ENCODE measurements at regions not wholly inside any gene's neighbourhood (a gene's known extent, or its start where the extent isn't known, plus 50 kb on each side); places are given as distances from the start of the nearest gene placed in this dataset.

DNA sequence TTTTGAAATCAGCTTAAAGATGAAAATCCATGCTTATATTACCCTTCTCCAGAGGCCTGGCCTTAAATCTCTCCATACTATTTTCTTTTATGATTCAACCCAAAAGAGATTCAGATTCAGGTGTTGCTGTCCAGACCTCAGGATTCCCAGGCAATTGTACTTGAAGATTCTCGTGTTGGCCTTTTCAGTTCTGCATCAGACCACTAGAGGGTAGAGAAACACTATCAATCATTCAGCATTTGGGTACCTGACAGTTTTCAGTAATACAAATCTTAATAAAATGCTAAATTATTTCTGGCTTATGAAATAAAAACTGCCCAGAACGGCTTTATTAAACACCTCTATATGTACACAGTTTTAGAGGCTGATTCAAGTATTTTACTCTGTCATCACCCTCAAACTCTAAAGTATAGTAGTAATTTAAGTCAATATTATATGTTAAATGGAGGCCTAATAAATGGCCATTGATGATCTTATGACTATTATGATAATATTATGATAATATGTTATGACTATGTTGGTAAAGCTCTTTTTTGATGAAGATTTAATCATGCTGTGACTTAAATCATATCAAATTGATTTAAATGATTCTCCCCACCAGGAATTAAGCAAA, 301.1 kb downstream of the DUSP6 start:
- TF ChIP-seq, protein P1, sequence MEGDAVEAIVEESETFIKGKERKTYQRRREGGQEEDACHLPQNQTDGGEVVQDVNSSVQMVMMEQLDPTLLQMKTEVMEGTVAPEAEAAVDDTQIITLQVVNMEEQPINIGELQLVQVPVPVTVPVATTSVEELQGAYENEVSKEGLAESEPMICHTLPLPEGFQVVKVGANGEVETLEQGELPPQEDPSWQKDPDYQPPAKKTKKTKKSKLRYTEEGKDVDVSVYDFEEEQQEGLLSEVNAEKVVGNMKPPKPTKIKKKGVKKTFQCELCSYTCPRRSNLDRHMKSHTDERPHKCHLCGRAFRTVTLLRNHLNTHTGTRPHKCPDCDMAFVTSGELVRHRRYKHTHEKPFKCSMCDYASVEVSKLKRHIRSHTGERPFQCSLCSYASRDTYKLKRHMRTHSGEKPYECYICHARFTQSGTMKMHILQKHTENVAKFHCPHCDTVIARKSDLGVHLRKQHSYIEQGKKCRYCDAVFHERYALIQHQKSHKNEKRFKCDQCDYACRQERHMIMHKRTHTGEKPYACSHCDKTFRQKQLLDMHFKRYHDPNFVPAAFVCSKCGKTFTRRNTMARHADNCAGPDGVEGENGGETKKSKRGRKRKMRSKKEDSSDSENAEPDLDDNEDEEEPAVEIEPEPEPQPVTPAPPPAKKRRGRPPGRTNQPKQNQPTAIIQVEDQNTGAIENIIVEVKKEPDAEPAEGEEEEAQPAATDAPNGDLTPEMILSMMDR (IDR thresholded peaks at IDR 0.05), result peak; percentile 84 to 94 (median 89)
- TF ChIP-seq EP300 (IDR thresholded peaks at IDR 0.05), result no peak
- no peak for TF ChIP-seq POLR2A (IDR thresholded peaks at IDR 0.05)
